GM03348 (cell line): ENCODE measurements at regions not wholly inside any gene's neighbourhood (a gene's known extent, or its start where the extent isn't known, plus 50 kb on each side); places are given as distances from the start of the nearest gene placed in this dataset.
A peak's percentile ranks its signal among the peaks of the same experiment; 100 is the strongest.

ENCODE experiments used
- DNase-seq: peaks from one replicate; pipeline ENCODE4 v3.0.0; 2012; ENCODE audit warnings: low spot score

DNA sequence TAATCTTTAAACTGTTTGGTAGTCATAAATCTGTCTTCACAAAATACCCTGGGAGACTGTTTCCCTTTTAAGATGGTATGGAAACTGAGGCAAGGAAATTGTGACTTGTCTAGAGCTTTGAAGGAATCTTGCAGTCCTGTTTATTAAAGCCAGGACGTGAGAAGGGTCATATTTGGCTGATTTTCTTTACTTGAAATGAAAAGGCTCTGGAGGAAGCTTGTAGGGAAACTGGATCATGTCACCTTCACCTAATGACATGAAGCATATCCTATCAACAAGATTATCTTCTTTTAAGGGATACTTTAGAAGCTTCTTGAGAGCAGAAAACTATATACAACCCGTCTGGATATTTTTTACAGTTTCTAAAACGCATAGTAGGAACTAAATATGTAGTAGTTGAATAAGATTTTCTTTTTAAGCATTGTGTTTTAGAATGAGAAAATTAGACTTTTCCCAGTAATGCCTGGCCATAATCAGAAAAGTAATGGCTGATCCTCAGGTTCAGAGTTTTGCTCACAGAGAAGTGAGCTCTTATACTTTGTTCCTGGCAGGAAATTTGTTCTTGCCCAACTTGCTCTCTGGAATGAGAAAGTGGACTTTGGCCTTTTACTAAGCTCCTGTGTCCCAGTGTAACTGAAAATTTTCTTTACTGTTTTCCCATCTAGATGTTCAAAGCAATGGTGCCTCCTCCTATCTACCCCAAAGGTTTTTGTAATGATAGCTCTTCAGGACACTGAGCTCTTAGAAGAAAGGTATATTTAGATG, 136.8 kb upstream of the AFF2 start:
- no peak for DNase-seq

DNA sequence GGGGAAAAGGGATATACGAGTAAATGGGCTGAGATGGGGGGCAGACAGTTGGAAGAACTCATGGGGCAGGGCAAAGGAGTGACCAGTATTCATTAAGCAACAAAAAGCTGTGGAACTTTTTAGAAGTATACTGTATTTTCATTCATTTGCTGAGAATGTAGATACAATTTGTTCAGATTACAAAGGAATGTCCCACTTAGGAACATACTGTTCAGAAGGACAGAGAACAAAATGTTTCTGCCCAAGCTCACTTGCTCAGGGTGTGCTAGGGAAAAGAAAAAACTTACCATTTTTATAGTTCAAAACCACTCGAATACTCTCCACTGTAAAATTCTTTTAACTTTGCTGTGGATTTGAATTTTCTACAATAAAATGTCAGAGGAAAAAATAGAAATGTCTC, 135.2 kb upstream of the AFF2 start:
- no peak for DNase-seq

DNA sequence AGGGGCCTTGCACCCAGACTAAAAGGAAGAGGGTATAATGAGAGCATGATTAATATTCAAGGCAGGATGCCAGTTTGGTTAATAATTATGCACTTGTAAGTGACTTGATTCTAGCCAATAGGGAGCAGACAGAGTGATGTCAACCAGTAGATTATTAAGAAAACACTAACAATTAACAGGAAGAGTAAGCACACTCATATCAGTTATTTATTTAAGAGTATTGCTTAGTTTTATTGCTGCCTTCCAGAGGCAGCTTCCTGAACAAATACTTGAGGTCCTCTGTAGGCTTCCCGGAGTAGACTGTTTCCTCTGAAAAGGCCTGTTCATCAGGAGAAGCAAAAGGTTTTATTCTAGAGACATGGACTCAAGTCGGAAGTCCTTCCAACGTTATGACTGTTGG, 129.1 kb upstream of the AFF2 start:
- DNase-seq, result no peak

DNA sequence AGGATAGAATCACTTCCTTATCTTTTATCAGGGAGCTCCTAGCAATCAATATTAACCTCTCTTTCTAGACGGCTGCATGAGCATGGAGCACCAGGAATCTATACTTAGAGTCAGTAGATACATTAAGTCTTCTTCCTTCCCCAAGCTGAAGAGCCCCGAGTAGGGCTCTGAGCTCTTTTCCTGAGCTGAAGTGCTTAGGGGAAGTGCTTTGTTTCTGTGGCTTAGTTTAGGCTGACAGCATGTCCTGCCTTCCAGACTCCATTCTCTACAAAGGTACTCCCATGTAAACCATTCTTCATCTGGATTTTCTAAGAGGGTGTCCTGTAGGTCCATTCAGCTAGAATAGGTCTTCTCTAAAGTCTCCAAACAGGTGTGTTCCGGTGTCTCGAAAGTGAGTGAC, 127.5 kb upstream of the AFF2 start:
- no peak for DNase-seq

DNA sequence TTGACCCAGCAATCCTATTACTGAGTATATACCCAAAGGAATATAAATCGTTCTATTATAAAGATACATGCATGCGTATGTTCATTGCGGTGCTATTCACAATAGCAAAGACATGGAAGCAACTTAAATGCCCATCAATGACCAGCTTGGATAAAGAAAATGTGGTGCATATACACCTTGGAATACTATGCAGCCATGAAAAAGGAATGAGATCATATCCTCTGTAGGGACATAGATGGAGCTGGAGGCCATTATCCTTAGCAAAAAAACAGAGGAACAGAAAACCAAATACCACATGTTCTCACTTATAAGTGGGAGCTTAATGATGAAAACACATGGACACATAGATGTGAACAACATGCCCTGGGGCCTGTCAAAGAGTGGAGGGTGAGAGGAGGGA, 124.1 kb upstream of the AFF2 start:
- no peak for DNase-seq

DNA sequence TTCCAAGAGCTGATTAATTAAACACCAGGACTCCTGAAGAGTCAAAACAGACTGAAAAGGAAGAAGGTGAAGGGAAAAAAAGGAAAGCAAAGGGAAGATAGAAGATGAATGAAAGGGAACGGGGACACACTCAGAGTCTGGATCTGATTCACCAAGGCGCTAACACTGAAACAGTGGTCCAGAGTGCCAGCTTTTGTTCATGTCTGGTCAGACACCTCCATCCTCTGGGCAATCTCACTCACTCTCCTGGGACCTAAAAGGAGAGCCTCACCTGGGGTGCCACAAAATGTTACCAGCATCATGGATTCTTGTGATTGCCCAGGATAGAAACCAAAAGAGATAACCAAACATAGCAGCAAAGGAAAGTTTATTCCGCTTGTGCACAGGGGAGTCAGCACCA, 120.3 kb upstream of the AFF2 start:
- no peak for DNase-seq

DNA sequence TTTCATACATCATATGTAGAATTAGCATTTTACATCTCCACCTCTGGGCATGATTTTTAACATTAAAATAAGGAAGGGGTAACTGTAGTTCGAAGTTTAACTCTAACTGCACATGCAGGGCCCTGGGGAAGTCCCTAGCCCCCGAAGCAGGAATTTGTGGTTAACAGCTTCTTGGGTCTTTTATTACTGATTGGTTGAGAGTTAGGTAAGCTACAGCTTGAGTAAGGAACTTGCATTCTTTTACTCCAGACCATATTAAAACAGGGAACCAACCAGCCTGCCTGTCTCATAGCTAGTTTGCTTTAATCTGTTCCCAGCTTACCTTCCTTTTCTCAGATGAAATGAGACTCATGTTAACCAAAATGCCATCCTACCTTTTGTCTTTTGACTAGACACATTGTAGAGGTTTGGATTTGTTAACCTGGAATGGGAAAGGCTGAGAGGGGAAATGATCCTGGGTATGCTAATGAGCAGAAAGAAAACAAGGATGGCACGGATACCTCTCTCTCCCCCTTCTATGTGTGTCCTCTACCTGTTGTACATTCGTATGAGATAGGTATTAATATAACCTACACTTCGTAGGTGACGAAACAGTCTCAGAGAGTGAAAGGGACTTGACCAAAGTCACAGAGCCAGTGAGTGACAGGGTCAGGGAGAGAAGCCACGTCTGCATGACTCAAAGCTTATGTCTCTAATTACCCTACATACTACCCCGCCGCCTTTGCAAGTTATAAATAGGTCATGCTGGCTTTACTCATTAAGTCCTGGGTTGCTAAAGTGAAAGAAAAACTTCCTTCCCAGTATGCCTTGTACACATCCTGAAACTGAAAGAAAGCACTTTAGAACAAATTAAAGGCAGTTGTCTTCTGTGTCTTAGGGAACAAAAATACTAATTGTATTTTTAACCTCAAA, 119.5 kb upstream of the AFF2 start:
- no peak for DNase-seq

DNA sequence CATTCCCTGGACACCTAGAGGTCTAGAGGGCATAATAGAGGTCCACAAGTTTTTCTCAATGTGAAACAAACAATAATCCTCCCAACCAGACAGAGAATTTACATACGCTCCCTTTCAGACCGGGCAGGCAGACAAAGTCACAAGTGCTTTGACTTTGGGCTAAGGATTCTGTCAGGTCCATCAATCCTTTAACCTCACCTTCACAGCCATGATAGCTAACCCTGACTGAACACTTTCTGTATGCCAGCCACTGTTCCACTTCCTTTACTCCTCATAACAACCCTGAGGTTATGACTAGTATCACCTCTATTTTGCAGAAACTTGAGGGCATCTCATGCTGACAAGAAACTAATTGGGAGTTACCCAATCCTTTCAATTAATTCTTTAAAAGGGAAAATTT, 118.8 kb upstream of the AFF2 start:
- DNase-seq, result no peak

DNA sequence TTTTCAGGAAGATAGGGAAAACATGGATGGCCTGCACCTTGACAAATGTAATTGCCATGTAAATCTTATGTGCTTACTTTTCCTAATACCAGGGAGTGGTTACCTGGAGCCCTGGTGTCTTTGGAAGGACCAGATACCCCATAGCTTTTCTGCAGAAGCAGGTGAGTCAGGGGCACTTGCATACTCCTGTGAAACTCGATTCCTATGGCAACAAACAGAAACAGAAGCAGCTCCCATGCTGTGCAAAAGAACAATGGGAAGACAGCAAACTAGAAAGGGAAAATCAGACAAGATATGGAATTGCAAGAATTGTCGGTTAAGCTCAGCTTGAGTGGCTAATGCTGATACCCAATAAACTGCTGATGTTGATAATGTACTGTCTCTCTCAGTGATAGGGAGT, 117.4 kb upstream of the AFF2 start:
- no peak for DNase-seq

DNA sequence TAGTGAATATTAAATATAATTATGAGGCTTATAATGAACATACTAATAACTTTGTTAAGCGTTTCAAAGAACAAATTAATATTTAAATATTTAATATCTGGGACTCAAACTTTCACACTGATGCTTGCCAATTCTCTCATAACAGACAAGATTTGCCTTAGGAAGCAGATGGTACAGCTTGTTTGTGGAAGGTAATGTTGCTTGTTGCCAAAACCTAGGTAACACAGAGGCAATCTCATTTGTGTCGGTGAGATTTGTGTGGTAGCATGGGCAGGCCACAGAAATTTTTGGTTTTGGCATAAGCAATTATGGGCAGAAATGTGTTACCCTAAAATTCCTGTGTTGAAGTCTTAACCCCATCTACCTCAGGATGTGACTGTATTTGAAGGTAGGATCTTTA, 114.9 kb upstream of the AFF2 start:
- no peak for DNase-seq

DNA sequence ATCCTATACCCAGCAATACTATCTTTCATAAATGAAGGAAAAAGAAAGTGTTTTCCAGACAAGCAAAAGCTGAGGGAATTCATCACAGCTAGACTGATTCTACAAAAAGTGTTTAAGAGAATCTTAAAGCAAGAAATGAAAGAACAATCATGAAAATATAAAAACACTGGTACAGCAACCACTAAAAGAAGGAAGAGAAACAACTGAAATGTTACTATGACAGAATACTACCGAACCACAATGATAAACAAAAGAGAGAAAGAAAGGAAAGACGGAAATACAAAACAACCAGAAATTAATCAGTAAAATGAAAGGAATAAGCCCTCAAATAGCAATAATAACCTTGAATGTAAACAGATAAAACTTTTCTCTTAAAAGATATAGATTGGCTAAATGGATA, 110.8 kb upstream of the AFF2 start:
- DNase-seq, result no peak

DNA sequence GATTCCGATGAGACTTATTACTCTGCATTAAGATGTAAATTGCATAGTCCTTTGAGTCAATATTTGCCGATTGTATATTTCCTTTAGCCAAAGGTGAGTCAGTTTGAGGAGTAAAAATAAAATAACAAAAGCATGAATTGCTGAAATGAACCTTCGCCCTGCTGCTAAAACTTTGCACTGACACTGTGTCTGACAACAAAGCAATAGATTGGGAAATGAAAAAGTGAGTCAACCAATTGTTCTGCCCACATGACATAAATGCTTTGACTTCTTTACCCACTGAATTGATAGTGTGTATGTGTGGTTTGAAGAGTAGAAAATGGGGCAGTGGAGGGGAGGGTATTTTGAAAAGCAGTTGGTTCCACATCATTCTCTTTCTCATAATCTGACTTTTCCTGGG, 88.4 kb upstream of the AFF2 start:
- no peak for DNase-seq

DNA sequence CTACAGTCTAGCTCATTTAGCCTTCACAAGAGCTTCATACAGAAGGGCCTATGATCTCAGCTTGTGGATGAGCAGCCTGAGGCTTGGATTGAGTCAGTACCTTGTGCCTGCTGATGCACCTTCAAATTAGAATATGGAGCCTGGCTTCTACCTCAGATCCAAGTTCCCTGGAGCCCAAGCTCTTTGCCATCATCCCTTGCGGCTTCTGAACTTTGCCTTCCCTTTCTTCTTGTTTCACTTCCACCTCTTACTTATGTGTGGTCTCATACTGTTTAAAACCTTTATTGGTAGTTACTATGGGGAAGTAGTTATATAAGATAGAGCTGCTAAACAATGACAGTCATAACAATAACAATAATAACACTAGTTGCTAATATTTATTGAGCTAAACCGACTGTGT, 84.3 kb upstream of the AFF2 start:
- no peak for DNase-seq

DNA sequence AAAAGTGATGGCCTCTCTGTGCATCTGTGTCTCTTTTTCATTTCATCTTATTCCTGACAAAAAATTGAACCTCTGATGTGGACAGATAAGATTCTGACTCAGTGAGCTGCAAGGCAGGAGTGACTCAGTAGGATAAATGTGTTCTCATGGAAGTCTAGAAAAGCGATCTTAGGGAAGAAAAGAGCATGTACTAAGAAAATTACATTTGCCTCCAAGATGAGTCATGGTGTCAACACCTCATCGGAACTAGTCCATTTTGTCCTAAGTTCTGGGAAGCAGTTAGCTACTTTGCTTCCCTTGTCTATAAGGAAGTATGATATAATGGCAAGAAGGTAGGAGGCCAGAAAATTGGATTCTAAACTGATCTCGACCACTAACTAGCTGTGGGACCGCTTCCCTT, 83.5 kb upstream of the AFF2 start:
- peak; percentile 1 for DNase-seq

DNA sequence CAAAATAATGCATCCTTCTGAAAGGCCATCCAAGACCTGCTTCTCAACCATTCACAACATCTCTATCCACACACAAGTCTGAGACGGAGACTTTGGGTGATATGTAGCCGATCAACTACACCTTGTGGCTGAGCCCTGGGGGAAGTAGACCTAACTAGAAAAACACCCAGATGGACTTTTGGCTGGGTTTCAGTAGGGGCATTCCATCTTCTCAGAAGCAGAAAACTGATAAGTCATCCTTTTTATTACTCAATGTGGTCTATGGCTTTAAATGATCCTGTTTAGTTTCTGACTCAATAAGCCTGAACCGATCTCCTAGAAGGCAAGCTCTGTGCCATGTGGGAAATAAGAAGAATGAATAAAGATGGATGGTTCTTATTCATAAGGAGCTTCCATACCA, 82.5 kb upstream of the AFF2 start:
- DNase-seq, result no peak

DNA sequence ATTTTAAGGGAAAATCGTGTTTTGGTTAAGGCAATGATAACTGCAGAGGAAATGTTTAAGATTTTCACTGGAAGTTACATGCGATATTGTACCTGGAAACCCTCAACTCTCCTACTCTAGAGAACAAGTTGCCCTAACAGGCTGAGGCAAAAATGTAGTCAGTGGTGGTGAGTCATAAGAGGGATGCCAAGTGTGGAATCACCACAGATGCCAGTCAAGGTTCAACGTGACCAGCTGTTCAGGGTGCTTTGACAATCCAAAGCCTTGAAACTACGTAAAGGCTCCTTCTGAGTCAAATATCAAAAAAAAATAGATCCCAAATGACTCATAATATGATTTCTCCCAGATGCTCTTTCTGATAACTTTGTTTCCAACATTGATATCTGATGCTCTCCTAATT, 77.9 kb upstream of the AFF2 start:
- no peak for DNase-seq

DNA sequence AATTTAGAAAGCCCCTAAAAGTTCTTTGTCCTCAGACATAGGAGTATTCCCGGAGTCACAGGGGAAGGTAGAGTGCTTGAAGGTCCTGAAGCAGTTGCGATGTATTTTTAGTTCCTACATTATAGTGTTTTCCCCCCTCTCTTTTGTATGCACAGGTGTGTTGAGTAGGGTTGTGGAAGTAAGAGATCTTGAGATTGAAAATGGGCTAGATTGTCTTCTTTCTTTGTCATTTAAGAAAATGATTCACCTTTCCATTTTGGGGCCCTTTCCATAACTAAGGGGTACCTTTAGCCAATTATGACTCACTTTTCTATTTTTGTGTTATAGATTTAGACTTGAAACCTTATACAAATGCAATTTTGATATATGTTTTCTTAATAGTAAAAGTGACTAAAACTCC, 75.8 kb upstream of the AFF2 start:
- no peak for DNase-seq

DNA sequence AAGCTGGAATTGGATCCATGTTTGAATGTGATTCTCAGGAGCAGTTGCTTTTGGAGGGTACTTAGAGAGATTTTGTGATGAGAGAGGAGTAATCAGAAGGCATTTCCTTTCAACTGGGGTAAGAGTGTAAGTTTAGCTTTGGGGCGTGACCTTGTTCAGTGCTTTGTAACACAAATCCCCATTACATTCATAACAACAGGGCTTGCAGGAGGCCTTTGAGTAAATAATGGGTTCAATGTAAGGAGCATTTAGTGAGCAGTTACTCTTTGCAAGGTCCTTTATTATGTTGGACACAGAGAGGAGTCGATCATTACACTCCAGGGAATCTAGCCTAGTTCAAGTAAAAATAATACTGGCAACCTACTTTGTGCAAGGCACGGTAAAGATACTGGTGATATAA, 74.0 kb upstream of the AFF2 start:
- no peak for DNase-seq

DNA sequence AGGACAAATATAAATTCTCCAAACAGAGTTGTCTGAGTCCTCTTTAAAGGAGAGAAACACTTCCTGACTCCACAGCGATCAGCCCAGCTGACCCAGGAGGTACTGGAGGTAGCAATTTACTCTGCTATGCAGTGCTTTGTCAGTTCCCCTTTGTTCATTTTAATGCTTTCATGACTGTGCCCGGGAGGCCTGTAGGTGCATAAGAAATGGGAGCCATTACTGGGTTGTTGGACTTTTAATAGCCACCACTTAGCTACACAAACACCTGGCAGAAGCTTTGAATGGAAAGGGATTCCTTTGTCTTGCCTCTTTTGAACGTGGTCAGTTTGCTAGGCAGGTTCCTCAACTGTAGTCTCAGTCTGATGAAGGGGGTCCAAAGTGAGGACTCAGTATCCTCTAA, 59.0 kb upstream of the AFF2 start:
- no peak for DNase-seq

DNA sequence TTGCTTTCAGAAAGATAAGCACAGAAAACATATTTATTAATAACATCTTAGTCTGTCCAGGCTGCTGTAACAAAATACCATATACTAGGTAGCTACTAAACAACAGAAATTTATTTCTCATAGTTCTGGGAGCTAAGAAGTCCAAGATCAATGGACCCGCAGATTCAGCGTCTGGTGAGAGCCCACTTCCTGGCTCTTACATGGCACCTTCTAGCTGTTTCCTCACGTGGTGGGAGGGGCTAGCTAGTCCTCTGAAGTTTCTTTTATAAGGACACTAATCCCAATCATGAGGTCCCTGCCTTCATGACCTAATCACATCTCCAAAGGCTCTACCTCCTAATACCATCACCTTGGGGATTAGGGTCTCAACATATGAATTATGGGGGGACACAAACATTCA, 57.2 kb upstream of the AFF2 start:
- no peak for DNase-seq

DNA sequence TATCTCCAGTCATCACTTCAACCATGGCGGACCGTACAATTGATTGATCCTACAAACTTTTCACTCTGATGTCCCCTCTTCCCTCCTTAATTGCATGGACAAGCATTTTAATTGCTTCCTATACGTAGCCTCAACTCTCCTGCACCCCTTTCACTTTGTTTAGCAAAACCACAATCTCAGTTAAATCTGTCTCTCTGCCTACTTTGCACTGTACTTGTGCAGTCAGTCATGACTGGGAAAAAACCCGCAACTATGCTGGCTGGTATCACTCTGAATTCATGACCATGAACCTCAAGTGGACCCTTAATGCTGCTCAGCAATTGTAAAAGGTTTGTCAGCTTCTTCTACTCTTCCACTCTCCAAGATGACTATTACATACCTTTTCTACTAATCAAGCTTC, 51.7 kb upstream of the AFF2 start:
- DNase-seq, result no peak
